ENCODE measurements at regions not wholly inside any gene's neighbourhood (a gene's known extent, or its start where the extent isn't known, plus 50 kb on each side); places are given as distances from the start of the nearest gene placed in this dataset.
"Not testable (repeated sequence)": the region's sequence is repeated elsewhere in the genome, so short reads cannot be mapped to it uniquely, and the experiment has no call there.

DNA sequence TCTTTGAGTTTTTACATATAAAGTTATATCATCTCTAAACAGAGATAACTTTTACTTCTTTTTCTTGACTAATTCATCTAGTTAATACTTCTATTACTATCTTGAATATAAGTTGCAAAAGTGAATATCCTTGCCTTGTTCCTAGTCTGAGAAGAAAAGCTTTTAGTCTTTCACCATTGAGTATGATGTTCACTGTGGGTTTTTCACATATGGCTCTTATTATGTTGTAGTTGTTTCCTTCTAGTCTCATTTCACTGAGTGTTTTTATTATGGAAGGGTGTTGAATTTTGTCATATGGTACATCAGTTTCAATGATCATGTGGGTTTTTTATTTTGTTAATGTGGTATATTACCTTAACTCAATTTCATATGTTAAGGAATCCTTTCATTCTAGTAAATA is 488.3 kb downstream of the COL12A1 start:
- no peak for DNase-seq (ENCODE audit: low read depth)
- H3K4me3 ChIP-seq (ENCODE audit: low read depth, low read length): no peak overlapping the region
- TF ChIP-seq, protein P1, sequence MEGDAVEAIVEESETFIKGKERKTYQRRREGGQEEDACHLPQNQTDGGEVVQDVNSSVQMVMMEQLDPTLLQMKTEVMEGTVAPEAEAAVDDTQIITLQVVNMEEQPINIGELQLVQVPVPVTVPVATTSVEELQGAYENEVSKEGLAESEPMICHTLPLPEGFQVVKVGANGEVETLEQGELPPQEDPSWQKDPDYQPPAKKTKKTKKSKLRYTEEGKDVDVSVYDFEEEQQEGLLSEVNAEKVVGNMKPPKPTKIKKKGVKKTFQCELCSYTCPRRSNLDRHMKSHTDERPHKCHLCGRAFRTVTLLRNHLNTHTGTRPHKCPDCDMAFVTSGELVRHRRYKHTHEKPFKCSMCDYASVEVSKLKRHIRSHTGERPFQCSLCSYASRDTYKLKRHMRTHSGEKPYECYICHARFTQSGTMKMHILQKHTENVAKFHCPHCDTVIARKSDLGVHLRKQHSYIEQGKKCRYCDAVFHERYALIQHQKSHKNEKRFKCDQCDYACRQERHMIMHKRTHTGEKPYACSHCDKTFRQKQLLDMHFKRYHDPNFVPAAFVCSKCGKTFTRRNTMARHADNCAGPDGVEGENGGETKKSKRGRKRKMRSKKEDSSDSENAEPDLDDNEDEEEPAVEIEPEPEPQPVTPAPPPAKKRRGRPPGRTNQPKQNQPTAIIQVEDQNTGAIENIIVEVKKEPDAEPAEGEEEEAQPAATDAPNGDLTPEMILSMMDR (conservative IDR thresholded peaks at IDR 0.05; ENCODE audit: low read depth, low read length): no peak

DNA sequence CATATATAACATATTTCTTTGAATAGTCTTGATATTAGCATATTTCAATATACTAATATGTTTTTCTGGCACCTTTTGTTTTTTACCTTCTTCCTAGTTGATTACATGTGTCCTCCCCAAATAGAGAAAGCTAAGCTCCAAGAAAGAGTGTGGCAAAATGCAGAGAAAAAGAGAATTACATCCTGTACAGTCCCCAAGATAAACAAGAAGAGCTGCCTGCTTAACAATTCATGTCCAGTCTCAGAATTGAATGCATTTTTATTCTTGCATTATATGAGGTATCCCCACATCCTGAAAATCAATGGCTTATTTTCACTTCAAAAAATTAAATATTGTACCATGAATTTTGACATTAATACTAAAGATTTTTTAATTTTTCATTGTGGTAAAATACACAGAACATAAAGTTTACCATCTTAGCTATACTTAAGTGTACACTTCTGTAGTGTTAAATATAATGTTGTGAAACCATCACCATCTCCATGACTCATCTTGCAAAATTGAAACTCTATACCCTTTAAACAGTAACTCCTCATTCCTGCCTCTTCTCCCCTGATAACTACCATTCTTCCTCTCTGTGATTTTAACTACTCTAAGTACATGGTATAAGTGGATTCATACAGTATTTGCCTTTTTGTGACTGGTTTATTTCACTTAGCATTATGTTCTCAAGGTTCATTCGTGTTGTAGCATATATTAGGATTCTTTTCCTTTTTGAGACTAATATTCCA is 490.3 kb downstream of the COL12A1 start:
- no peak overlapping the region for H3K4me3 ChIP-seq (ENCODE audit: low read depth, low read length)
- no peak for DNase-seq (ENCODE audit: low read depth)
- TF ChIP-seq, protein P1 (conservative IDR thresholded peaks at IDR 0.05; ENCODE audit: low read depth, low read length): no peak

DNA sequence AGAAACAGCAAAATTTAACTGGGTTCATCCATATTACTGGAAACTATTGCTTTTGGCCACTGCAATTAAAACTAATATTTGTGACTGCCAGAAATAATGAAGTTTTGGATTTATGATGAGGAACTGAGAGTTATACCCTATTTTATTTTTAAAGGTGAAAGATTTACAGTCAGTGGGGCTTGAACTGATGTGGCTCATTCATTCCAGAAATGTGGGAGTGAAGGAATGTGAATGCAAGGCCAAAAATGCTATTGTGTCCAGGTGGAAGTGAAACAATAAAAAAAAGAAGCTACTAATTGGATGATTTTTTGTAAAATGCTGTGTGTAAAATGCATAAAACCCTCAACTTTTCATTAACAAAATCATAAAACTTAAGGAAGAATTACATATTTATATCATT is 491.9 kb downstream of the COL12A1 start:
- DNase-seq (ENCODE audit: low read depth): no peak
- H3K4me3 ChIP-seq (ENCODE audit: low read depth, low read length): no peak overlapping the region
- TF ChIP-seq, protein P1 (conservative IDR thresholded peaks at IDR 0.05; ENCODE audit: low read depth, low read length): no peak

DNA sequence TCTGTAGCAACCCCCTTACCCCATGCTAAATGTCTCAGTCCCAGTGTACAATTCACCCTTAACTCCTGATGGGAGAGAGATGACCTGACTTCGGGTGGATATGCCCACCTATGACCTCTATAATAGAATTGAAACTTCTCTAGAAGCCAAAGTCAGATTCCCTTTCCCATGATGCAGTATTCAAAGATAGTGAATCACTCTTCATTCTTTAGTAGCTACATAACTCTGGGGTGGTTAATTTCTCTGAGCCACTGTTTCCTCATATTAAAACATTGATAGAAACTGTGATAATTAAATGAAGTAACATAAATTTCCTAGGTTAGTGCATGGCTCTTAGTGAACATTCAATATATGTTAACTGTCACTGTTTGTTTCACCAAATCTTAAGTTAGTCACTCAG is 500.4 kb downstream of the COL12A1 start:
- TF ChIP-seq, protein P1 (conservative IDR thresholded peaks at IDR 0.05; ENCODE audit: low read depth, low read length): no peak
- no peak for DNase-seq (ENCODE audit: low read depth)

DNA sequence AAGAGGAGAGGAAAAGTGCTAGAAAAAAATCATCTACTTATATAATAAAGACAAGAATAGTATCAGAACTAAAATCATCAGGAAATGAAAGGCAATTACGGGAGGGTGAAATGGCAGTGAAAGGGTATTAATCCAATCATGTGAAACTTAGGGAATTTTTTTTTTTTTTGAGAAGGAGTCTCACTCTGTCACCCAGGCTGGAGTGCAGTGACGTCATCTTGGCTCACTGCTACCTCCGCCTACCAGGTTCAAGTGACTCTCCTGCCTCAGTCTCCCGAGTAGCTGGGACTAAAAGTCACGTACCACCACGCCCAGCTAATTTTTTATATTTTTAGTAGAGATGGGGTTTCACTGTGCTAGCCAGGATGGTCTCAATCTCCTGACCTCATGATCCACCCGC is 501.3 kb downstream of the COL12A1 start:
- not testable (repeated sequence) for DNase-seq (ENCODE audit: low read depth); H3K4me3 ChIP-seq (ENCODE audit: low read depth, low read length)

More for the DNA sequence above, 500.4 kb downstream of the COL12A1 start:
- no peak overlapping the region for H3K4me3 ChIP-seq (ENCODE audit: low read depth, low read length)

DNA sequence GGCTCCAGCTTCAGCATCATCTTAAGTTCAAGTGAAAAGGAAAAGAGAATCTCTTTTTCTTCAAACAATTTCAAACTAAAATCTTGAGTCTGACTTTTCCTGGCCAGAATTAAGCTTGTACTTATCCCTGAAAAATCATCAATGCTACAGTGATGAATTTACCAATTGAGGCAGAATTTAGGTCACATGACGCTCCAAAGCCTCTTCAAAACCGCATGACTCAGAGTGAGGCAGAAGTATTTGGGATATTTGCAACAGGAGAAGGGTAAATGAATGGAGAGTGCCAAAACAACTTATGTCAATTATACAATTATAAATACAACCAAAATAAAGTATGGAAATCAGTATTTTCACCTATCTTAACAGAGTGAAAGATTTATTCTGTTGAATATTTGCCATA is 515.5 kb downstream of the COL12A1 start:
- DNase-seq (ENCODE audit: low read depth): no peak
- TF ChIP-seq, protein P1 (conservative IDR thresholded peaks at IDR 0.05; ENCODE audit: low read depth, low read length): no peak
- no peak overlapping the region for H3K4me3 ChIP-seq (ENCODE audit: low read depth, low read length)

DNA sequence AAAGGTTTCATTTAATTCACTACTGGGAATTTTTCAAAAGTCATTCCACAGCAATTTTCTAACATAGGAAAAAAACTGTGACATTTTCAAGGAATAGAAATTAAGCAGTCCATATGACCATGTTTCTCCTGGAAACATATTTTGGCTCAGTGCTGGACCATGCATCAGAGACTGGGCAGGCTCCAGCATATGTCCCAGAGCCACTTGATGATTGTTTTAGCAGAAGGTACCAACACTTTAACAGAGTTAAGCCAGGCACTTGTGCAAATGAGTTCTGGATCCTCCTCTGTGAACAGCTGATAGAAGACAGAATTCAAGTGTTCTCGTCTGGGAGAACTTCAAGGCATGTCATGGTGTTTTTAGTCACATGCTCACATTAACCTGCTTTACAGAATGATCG is 516.3 kb downstream of the COL12A1 start:
- no peak overlapping the region for H3K4me3 ChIP-seq (ENCODE audit: low read depth, low read length)
- DNase-seq (ENCODE audit: low read depth): no peak
- TF ChIP-seq, protein P1 (conservative IDR thresholded peaks at IDR 0.05; ENCODE audit: low read depth, low read length): no peak
